WTC11 (cell line): ENCODE measurements at regions not wholly inside any gene's neighbourhood (a gene's known extent, or its start where the extent isn't known, plus 50 kb on each side); places are given as distances from the start of the nearest gene placed in this dataset.

ENCODE experiments used
- ATAC-seq: fragments of 200-7000 bp; cut with Tn5 transposase; 2 replicates; pipeline ENCODE4 v1.10.0; 2021; ENCODE audit warnings: mild to moderate bottlenecking, moderate library complexity
- CTCF ChIA-PET: fragments of 300-600 bp; sonication (Branson Sonifier 250); formaldehyde crosslinking; loops from one replicate; lab custom pipeline; 2021; ENCODE audit warnings: antibody characterized with exemption; lab: Charles Lee
- POLR2A ChIA-PET: fragments of 350-600 bp; sonication (Branson Sonifier 250); formaldehyde crosslinking; loops from one replicate; lab custom pipeline; 2021; ENCODE audit warnings: antibody characterized with exemption; lab: Charles Lee
- DNase-seq: peaks from one replicate; pipeline ENCODE4 v3.0.0; 2021; ENCODE audit warnings: low spot score
- H3K27ac Mint-ChIP-seq: 2 replicates; pipeline ENCODE4 v1.8.0; 2021; ENCODE audit warnings: mixed read lengths
- H3K27me3 Mint-ChIP-seq: 2 replicates; pipeline ENCODE4 v1.8.0; 2021; ENCODE audit warnings: low read depth, mild to moderate bottlenecking, moderate library complexity, mixed read lengths
- H3K36me3 Mint-ChIP-seq: 2 replicates; pipeline ENCODE4 v1.8.0; 2021; ENCODE audit warnings: mixed read lengths
- H3K4me1 Mint-ChIP-seq: 2 replicates; pipeline ENCODE4 v1.8.0; 2022; ENCODE audit warnings: mixed read lengths
- H3K4me3 Mint-ChIP-seq: 2 replicates; pipeline ENCODE4 v1.8.0; 2021; ENCODE audit warnings: mild to moderate bottlenecking, moderate library complexity, mixed read lengths
- H3K9me3 Mint-ChIP-seq: 2 replicates; pipeline ENCODE4 v1.8.0; 2021; ENCODE audit warnings: mixed read lengths
- ATF1 ChIP-seq: sonication (generic); formaldehyde crosslinking; IDR thresholded peaks from 2 replicates; pipeline ENCODE4 v1.8.1; 2023; ENCODE audit warnings: mild to moderate bottlenecking, moderate library complexity, missing genetic modification reagents
- CDX4 ChIP-seq: fragments of 250-450 bp; sonication (Bioruptor Pico); IDR thresholded peaks from 2 replicates; pipeline ENCODE4 v1.9.0; 2021; ENCODE audit warnings: moderate library complexity, mild to moderate bottlenecking, inconsistent platforms, borderline replicate concordance
- CTCF ChIP-seq: fragments of 200-600 bp; IDR thresholded peaks from 2 replicates; pipeline ENCODE4 v1.8.0; 2022; ENCODE audit warnings: antibody characterized with exemption
- ELF4 ChIP-seq: sonication (generic); formaldehyde crosslinking; IDR thresholded peaks from 2 replicates; pipeline ENCODE4 v1.8.1; 2022; ENCODE audit warnings: low read depth, mild to moderate bottlenecking, moderate library complexity, missing genetic modification reagents
- GRHL2 ChIP-seq: fragments of 250-450 bp; sonication (Bioruptor Pico); IDR thresholded peaks from 2 replicates; pipeline ENCODE4 v1.8.0; 2022; ENCODE audit warnings: mild to moderate bottlenecking, moderate library complexity; ENCODE audit not compliant: insufficient replicate concordance, severe bottlenecking
- GTF2I ChIP-seq: fragments of 250-450 bp; sonication (Bioruptor Pico); conservative IDR thresholded peaks from 2 replicates; pipeline ENCODE4 v1.4.0; 2021; ENCODE audit warnings: mild to moderate bottlenecking
- HMGA2 ChIP-seq: fragments of 250-450 bp; sonication (Bioruptor Pico); IDR thresholded peaks from 2 replicates; pipeline ENCODE4 v1.4.0; 2021; ENCODE audit warnings: mild to moderate bottlenecking, moderate library complexity
- HMGXB4 ChIP-seq: sonication (generic); formaldehyde crosslinking; IDR thresholded peaks from 2 replicates; pipeline ENCODE4 v1.8.1; 2023; ENCODE audit warnings: mild to moderate bottlenecking, moderate library complexity, missing genetic modification reagents
- IRF1 ChIP-seq: sonication (generic); formaldehyde crosslinking; IDR thresholded peaks from 2 replicates; pipeline ENCODE4 v1.8.0; 2023; ENCODE audit warnings: missing genetic modification reagents
- JUN ChIP-seq: sonication (generic); formaldehyde crosslinking; IDR thresholded peaks from 2 replicates; pipeline ENCODE4 v1.8.0; 2023; ENCODE audit warnings: mild to moderate bottlenecking, missing genetic modification reagents
- NFATC4 ChIP-seq: fragments of 250-450 bp; sonication (Bioruptor Pico); IDR thresholded peaks from 2 replicates; pipeline ENCODE4 v1.9.0; 2021; ENCODE audit warnings: mild to moderate bottlenecking
- NR3C1 ChIP-seq: sonication (generic); formaldehyde crosslinking; conservative IDR thresholded peaks from 2 replicates; pipeline ENCODE4 v1.8.1; 2023; ENCODE audit warnings: low read depth, mild to moderate bottlenecking, missing genetic modification reagents
- OVOL2 ChIP-seq: fragments of 250-450 bp; sonication (Bioruptor Pico); IDR thresholded peaks from 2 replicates; pipeline ENCODE4 v1.9.0; 2021; ENCODE audit warnings: mild to moderate bottlenecking, borderline replicate concordance
- SMAD3 ChIP-seq: sonication (generic); formaldehyde crosslinking; IDR thresholded peaks from 2 replicates; pipeline ENCODE4 v1.8.0; 2022; ENCODE audit warnings: missing genetic modification reagents, mild to moderate bottlenecking, borderline replicate concordance
- ZBTB21 ChIP-seq: sonication (generic); formaldehyde crosslinking; IDR thresholded peaks from 2 replicates; pipeline ENCODE4 v1.8.1; 2023; ENCODE audit warnings: mild to moderate bottlenecking, missing genetic modification reagents, borderline replicate concordance
- ZNF232 ChIP-seq: sonication (generic); formaldehyde crosslinking; IDR thresholded peaks from 2 replicates; pipeline ENCODE4 v1.8.0; 2022; ENCODE audit warnings: mild to moderate bottlenecking, missing genetic modification reagents
- ZNF317 ChIP-seq: sonication (generic); formaldehyde crosslinking; IDR thresholded peaks from 2 replicates; pipeline ENCODE4 v1.8.1; 2023; ENCODE audit warnings: low read depth, mild to moderate bottlenecking, moderate library complexity, missing genetic modification reagents, borderline replicate concordance
- TF ChIP-seq, protein P1 (sequence below): fragments of 250-450 bp; sonication (Bioruptor Pico); IDR thresholded peaks from 2 replicates; pipeline ENCODE4 v1.9.0; 2021; ENCODE audit warnings: mild to moderate bottlenecking
- TF ChIP-seq, protein P2 (sequence below): sonication (generic); formaldehyde crosslinking; IDR thresholded peaks from 2 replicates; pipeline ENCODE4 v1.8.0; 2022; ENCODE audit warnings: mild to moderate bottlenecking, missing genetic modification reagents
- TF ChIP-seq, protein P3 (sequence below): sonication (generic); formaldehyde crosslinking; IDR thresholded peaks from 2 replicates; pipeline ENCODE4 v1.8.0; 2022; ENCODE audit warnings: mild to moderate bottlenecking, missing genetic modification reagents
- TF ChIP-seq, protein P4 (sequence below): sonication (generic); formaldehyde crosslinking; conservative IDR thresholded peaks from 2 replicates; pipeline ENCODE4 v1.8.1; 2023; ENCODE audit warnings: mild to moderate bottlenecking, low read depth, missing genetic modification reagents, moderate library complexity

DNA sequence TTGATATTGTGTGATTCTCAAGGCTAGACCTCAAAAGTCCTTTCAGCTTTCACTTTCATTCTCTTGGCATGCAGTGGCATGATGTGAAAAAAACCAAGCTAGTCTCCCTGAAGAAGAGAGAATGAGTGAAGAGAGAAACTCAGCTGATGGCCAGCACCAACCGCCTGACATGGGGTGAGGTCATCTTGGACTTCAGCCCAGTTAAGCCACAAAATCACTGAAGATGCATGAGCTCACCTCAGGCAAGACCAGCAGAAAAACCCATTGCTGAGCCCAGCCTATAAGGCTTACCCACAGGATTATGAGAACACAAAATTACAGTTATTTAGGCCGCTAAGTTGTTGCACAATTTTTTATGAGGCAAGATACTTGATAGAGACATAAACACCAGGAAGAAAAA, 496.5 kb downstream of the TOX3 start:
- no peak overlapping the region for H3K27ac Mint-ChIP-seq
- TF ChIP-seq GRHL2 (CRISPR knock-in tag) (no peak), IRF1 (CRISPR knock-in tag) (no peak), OVOL2 (CRISPR knock-in tag) (no peak), HMGA2 (CRISPR knock-in tag) (no peak), CTCF (no peak), ZNF232 (CRISPR knock-in tag) (no peak), SMAD3 (no peak), ZBTB21 (CRISPR knock-in tag) (no peak), ZNF317 (CRISPR knock-in tag) (no peak), ELF4 (no peak), ATF1 (CRISPR knock-in tag) (no peak), JUN (CRISPR knock-in tag) (no peak)
- TF ChIP-seq, protein P1, sequence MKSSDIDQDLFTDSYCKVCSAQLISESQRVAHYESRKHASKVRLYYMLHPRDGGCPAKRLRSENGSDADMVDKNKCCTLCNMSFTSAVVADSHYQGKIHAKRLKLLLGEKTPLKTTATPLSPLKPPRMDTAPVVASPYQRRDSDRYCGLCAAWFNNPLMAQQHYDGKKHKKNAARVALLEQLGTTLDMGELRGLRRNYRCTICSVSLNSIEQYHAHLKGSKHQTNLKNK (CRISPR knock-in tag) = no peak
- TF ChIP-seq, protein P2, sequence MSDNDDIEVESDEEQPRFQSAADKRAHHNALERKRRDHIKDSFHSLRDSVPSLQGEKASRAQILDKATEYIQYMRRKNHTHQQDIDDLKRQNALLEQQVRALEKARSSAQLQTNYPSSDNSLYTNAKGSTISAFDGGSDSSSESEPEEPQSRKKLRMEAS (CRISPR knock-in tag) = no peak
- TF ChIP-seq, protein P3, sequence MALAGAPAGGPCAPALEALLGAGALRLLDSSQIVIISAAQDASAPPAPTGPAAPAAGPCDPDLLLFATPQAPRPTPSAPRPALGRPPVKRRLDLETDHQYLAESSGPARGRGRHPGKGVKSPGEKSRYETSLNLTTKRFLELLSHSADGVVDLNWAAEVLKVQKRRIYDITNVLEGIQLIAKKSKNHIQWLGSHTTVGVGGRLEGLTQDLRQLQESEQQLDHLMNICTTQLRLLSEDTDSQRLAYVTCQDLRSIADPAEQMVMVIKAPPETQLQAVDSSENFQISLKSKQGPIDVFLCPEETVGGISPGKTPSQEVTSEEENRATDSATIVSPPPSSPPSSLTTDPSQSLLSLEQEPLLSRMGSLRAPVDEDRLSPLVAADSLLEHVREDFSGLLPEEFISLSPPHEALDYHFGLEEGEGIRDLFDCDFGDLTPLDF (CRISPR knock-in tag) = no peak
- TF ChIP-seq, protein P4, sequence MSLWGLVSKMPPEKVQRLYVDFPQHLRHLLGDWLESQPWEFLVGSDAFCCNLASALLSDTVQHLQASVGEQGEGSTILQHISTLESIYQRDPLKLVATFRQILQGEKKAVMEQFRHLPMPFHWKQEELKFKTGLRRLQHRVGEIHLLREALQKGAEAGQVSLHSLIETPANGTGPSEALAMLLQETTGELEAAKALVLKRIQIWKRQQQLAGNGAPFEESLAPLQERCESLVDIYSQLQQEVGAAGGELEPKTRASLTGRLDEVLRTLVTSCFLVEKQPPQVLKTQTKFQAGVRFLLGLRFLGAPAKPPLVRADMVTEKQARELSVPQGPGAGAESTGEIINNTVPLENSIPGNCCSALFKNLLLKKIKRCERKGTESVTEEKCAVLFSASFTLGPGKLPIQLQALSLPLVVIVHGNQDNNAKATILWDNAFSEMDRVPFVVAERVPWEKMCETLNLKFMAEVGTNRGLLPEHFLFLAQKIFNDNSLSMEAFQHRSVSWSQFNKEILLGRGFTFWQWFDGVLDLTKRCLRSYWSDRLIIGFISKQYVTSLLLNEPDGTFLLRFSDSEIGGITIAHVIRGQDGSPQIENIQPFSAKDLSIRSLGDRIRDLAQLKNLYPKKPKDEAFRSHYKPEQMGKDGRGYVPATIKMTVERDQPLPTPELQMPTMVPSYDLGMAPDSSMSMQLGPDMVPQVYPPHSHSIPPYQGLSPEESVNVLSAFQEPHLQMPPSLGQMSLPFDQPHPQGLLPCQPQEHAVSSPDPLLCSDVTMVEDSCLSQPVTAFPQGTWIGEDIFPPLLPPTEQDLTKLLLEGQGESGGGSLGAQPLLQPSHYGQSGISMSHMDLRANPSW = no peak
- ChIA-PET POLR2A (no interaction called here), CTCF (interaction anchor here (1.6 kb wide), 1 partner anchor 19 kb away, joined by 3 read pairs; no protein-coding TSS in a partner anchor)
- H3K27me3 Mint-ChIP-seq = no peaks in the 10 kb centered on the region; the same call in 1 of the 2 replicates
- H3K36me3 Mint-ChIP-seq = no peaks in the 10 kb centered on the region
- no peak overlapping the region for H3K4me3 Mint-ChIP-seq
- peaks cover 12% of the 10 kb centered on the region for H3K9me3 Mint-ChIP-seq
- no peak for DNase-seq
- H3K4me1 Mint-ChIP-seq = no peaks in the 10 kb centered on the region
- no peak for ATAC-seq

DNA sequence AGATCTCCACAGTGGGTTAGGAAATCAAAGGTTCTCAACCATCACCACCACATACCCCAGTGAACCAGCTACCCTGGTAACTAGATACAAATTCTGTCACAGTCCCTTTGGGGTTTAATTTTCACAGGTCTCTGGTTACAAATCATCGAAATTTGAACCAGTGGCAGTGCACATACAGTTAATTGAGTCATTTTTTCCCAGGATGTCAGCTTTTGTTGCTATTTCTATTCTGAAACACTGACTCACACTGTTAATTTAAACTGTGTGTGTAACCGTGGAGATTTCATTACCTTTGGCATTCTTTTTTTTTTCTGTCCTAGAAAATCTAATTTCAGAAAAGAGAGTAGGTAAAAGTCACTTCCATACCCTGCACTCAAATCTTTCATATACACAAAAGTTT, 511.5 kb downstream of the TOX3 start:
- Mint-ChIP-seq H3K27me3 (no peaks in the 10 kb centered on the region; the same call in 1 of the 2 replicates), H3K4me3 (no peak overlapping the region), H3K27ac (no peak overlapping the region), H3K4me1 (no peaks in the 10 kb centered on the region), H3K9me3 (0 out of 2 replicates have a peak, but pooled peaks cover 2% of the 10 kb centered on the region), H3K36me3 (no peaks in the 10 kb centered on the region)
- DNase-seq (no peak), ATAC-seq (no peak)
- TF ChIP-seq NFATC4 (CRISPR knock-in tag) (no peak), ZNF317 (CRISPR knock-in tag) (no peak), CDX4 (no peak), HMGXB4 (CRISPR knock-in tag) (no peak), NR3C1 (CRISPR knock-in tag) (no peak), CTCF (no peak), GTF2I (no peak)
- ChIA-PET POLR2A (no interaction called here), CTCF (interaction anchor here (1.2 kb wide), 1 partner anchor 879 kb away, joined by 3 read pairs; no protein-coding TSS in a partner anchor)
